Gastrocnemius medialis (tissue), 4 donors: ENCODE measurements at regions not wholly inside any gene's neighbourhood (a gene's known extent, or its start where the extent isn't known, plus 50 kb on each side); places are given as distances from the start of the nearest gene placed in this dataset.
"Not testable (repeated sequence)": the region's sequence is repeated elsewhere in the genome, so short reads cannot be mapped to it uniquely, and the experiment has no call there.

Experiments
- ATAC-seq, 2 donors: fragments of 150-250 bp; one replicate each; pipeline ENCODE4 v1.9.1; 2016
- DNase-seq, 2 donors: peaks; one replicate each; pipeline ENCODE4 v3.0.0-alpha.2; 2019
- H3K27ac ChIP-seq, 4 donors: fragments of 200-600 bp; sonication (generic); 1 replicate in 1 of 4; 2 replicates in 3 of 4; pipeline ENCODE4 v1.5.1; 2016 to 2018; ENCODE audit warnings: mild to moderate bottlenecking in 2 of 4, moderate library complexity in 1 of 4
- H3K27me3 ChIP-seq, 3 donors: fragments of 200-600 bp; sonication (generic) in 2 of 3; 1 replicate in 1 of 3; 2 replicates in 2 of 3; pipeline versions ENCODE4 v1.5.1 to v1.6.0; 2016 to 2019; ENCODE audit warnings: mild to moderate bottlenecking in 1 of 3, moderate library complexity in 1 of 3
- H3K36me3 ChIP-seq, 2 donors: fragments of 200-600 bp; sonication (generic) in 1 of 2; one replicate each; pipeline ENCODE4 v1.5.1; 2017 to 2018
- H3K4me1 ChIP-seq, 2 donors: fragments of 200-600 bp; sonication (generic) in 1 of 2; one replicate each; pipeline ENCODE4 v1.5.1; 2016 to 2017; ENCODE audit warnings: mild to moderate bottlenecking in 2 of 2
- H3K4me3 ChIP-seq, 4 donors: fragments of 200-600 bp; sonication (generic) in 3 of 4; 1 replicate in 1 of 4; 2 replicates in 3 of 4; pipeline ENCODE4 v1.5.1; 2016 to 2019; ENCODE audit warnings: mild to moderate bottlenecking in 2 of 4
- H3K9me3 ChIP-seq, 3 donors: fragments of 200-600 bp; sonication (generic) in 2 of 3; 1 replicate in 1 of 3; 2 replicates in 2 of 3; pipeline ENCODE4 v1.5.1; 2016 to 2019
- in situ Hi-C, 4 donors: fragments of 200-750 bp; cut with MboI; loops; one replicate each; pipeline versions ENCODE4 v1.15.0 to v1.8.0; 2017; ENCODE audit warnings: low sequenced_read_pairs in 4 of 4
- intact Hi-C: fragments of 100-400 bp; cut with DNase I; formaldehyde crosslinking; loops from one replicate; pipeline ENCODE4 v1.15.1; 2023; ENCODE audit warnings: low total_unique reads

DNA sequence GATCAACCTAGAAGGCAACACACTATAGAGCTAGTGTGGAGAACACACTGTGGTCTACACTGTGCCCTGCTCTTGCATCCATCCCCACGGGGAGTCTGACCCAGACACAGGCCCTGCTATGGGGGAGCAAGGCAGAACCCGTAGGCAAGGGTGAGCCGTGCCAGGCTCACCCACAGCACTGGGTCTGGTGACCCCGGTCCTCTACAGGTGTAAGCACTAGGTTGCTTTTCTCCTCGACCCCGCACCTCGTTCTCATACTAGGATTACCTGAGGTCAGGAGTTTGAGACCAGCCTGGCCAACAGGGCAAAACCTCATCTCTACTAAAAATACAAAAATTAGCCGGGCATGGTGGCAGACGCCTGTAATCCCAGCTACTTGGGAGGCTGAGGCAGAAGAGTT, 286.0 kb downstream of the GOLGA6L6 start:
- H3K27me3 ChIP-seq, H3K9me3 ChIP-seq, H3K4me3 ChIP-seq, intact Hi-C loops, H3K36me3 ChIP-seq, in situ Hi-C loops, DNase-seq, H3K27ac ChIP-seq, H3K4me1 ChIP-seq, ATAC-seq: not testable (repeated sequence)

DNA sequence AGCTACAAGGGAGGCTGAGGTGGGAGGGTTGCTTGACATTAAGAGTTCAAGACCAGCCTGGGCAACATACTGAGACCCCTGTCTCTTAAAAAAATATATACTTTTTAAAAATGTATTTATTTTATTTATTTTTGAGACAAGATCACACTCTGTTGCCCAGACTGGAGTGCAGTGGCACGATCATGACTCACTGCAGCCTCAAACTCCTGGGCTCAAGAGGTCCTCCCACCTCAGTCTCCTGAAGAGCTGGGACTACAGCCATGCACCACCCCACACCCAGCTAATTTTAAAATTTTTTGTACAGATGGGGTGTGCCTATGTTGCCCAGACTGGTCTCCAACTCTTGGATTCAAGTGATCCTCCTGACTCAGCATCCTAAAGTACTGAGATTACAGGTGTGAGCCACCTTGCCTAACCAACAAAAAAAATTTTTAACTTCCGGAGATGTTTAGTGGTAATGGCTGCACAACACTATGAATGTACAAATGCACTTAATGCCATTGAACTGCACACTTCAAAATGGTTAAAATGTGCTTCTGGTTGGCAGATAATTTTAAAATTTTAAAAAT, 288.5 kb downstream of the GOLGA6L6 start:
- H3K27me3 ChIP-seq, result not testable (repeated sequence)

DNA sequence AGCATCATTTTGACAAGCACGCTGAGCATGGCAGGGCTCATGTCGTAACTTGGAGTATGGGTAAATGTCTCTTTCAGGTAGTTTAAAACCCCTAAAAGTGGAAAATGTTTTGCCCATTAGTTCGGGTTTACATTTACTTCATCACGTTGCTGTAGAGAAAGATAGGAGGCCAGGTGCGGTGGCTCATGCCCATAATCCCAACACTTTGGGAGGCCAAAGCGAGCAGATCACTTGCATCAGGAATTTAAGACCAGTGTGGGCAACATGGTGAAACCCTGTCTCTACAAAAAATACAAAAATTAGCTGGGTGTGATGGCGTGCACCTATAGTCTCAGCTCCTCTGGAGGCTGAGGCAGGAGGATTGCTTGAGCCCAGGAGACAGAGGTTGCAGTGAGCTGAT, 289.6 kb downstream of the GOLGA6L6 start:
- ATAC-seq, in situ Hi-C loops, H3K27me3 ChIP-seq: not testable (repeated sequence)

More for the DNA sequence above, 288.5 kb downstream of the GOLGA6L6 start:
- H3K4me3 ChIP-seq, H3K4me1 ChIP-seq, H3K9me3 ChIP-seq, ATAC-seq, in situ Hi-C loops, H3K27ac ChIP-seq, intact Hi-C loops, DNase-seq, H3K36me3 ChIP-seq: not testable (repeated sequence)

DNA sequence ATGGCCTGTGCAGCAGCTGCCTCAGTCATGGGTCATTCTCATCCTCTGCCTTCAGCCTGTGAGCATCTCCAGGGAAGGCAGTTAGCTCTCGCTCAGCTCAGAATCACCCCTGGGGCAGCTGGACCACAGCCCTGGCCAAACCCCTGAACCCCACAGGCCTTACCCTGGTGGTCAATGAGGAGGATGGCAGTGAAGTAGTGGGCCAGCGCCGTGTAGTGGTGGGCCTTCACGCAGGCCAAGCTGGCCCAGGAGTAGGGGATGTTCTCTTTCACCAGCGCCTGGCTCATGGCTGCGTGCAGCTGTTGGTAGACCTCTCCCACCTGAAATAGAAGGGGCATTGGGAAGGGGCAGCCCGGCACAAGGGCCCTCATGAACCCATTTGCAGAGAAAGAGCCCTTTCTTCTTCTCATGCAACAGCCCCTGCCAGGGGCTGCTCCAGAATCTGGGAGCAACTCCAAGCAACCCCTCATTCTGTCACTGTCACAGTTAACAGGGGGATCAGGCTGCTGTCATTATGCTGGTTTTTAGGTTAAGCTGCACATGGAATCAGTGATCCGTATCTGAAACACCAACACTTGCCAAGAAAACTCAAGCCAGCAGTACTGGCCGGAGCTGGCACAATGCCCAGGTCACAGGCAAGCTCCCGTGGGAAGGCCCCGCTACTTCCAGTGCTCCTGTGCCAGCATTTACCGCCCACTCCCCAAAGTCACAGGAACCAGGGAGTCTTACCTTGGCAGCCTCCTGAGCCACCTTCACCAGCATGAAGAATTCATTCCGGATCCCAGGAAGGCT, 290.2 kb downstream of the GOLGA6L6 start:
- H3K4me1 ChIP-seq, H3K36me3 ChIP-seq, ATAC-seq, H3K9me3 ChIP-seq, in situ Hi-C loops, DNase-seq, H3K4me3 ChIP-seq, H3K27ac ChIP-seq, intact Hi-C loops, H3K27me3 ChIP-seq: not testable (repeated sequence)

More for the DNA sequence above, 289.6 kb downstream of the GOLGA6L6 start:
- DNase-seq, H3K36me3 ChIP-seq, intact Hi-C loops, H3K9me3 ChIP-seq, H3K4me1 ChIP-seq, H3K4me3 ChIP-seq, H3K27ac ChIP-seq: not testable (repeated sequence)

DNA sequence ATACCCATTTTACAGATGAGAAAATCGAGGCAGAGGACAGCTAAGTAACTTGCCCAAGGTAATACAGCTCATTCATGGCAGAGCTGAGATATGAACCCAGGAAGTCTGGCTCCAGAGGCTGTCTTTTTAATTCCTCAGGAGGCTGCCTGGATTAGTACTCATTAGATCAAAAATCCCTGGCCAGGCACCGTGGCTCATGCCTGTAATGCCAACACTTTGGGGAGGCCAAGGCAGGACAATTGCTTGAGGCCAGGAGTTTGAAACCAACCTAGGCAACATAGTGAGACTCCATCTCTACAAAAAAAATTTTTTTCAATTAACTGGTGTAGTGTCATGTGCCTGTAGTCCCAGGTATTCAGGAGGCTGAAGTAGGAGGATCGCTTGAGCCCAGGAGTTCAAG, 291.4 kb downstream of the GOLGA6L6 start:
- intact Hi-C loops, H3K27me3 ChIP-seq, H3K4me1 ChIP-seq, H3K4me3 ChIP-seq, H3K27ac ChIP-seq, in situ Hi-C loops, H3K36me3 ChIP-seq, H3K9me3 ChIP-seq, ATAC-seq, DNase-seq: not testable (repeated sequence)

DNA sequence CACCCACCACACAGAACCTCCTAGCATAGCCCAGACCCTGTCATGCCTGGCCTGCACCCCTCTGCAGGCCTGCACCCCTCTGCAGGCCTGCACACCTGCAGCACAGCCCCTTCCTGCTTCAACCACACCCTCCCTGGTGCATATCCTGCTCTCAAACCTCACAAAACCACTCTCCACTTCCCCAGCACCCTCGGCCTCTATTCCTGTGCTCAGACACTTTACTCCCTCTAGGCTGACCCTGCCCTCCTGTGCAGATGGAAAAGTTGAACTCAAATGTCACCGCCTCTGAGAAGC, 292.0 kb downstream of the GOLGA6L6 start:
- DNase-seq, H3K27me3 ChIP-seq, in situ Hi-C loops, intact Hi-C loops, H3K9me3 ChIP-seq, ATAC-seq, H3K36me3 ChIP-seq, H3K4me1 ChIP-seq, H3K27ac ChIP-seq, H3K4me3 ChIP-seq: not testable (repeated sequence)

DNA sequence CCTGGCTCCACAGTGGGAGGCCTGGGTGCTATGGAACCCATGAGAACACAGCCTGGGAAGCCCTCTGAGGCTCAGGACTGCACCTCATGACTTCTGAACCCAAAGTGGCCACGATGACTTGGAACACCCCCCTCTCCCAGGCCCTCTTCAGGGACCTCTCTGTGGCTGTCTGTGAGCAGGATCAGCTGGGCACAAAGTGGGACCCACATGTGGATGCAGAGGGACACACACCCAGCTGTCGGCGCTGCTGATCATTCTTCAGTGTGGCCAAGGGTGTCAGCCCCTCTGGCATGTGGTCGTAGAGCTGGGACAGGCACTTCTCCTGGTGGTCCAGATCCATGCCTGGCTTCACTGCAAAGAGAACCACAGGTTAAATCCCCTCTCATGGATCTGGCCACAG, 293.2 kb downstream of the GOLGA6L6 start:
- H3K4me1 ChIP-seq, ATAC-seq, H3K27me3 ChIP-seq, H3K9me3 ChIP-seq, DNase-seq, in situ Hi-C loops, intact Hi-C loops, H3K4me3 ChIP-seq, H3K36me3 ChIP-seq, H3K27ac ChIP-seq: not testable (repeated sequence)

DNA sequence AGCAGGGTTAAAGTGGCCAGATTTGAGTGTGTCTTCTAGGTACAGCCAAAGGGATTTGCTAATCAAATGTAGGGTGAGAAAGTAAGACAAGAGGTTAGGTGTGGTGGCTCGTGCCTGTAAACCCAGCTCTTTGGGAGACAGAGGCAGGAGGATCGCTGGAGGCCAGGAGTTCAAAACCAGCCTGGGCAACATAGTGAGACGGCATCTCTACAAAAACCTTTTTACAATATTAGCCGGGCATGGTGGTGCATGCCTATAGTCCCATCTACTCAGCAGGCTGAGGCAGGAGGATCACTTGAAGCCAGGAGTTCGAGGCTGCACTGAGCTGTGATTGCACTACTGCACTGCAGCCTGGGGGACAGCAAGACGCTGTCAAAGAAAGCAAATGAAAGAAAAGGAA, 294.5 kb downstream of the GOLGA6L6 start:
- ATAC-seq, intact Hi-C loops, DNase-seq, in situ Hi-C loops, H3K9me3 ChIP-seq, H3K27me3 ChIP-seq, H3K4me3 ChIP-seq, H3K27ac ChIP-seq, H3K4me1 ChIP-seq, H3K36me3 ChIP-seq: not testable (repeated sequence)

DNA sequence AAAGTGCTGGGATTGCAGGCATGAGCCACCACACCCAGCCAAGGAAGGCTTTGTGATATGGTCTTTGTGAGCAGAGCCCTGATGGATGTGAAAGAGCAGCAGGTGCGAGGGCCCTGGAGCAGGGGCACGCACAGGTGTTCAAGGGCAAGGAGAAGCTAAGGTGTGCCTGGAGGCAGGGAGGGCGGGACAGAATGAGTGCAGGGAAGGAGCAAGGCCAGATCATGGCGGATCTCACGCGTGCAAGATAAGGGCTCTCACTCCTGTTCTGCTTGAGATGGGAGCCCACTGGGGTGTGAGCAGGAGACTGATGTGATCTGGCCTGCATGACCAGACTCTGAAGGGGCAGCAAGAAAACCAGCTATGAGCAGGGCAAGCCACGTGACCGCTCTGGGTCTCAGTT, 295.0 kb downstream of the GOLGA6L6 start:
- H3K27me3 ChIP-seq, H3K4me3 ChIP-seq, H3K9me3 ChIP-seq, ATAC-seq, DNase-seq, H3K36me3 ChIP-seq, H3K4me1 ChIP-seq, in situ Hi-C loops, H3K27ac ChIP-seq, intact Hi-C loops: not testable (repeated sequence)

DNA sequence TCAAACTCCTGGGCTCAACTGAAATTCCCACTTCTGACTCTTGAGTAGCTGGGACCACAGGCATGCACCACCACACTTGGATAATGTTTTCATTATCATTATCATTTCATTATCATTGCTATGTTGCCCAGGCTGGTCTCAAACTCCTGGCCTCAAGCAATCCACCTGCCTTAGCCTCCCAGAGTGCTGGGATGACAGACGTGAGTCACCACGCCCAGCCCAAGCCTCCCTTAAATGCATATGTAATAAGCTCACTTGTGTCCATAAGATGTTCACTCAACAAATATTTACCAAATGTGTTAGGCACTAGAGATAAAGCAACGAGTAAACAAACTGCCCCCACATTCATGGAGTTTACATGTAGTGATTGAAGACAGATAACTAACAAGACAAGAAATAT, 295.7 kb downstream of the GOLGA6L6 start:
- H3K27ac ChIP-seq, H3K27me3 ChIP-seq, DNase-seq, H3K4me1 ChIP-seq, H3K36me3 ChIP-seq, H3K4me3 ChIP-seq, intact Hi-C loops, in situ Hi-C loops, ATAC-seq, H3K9me3 ChIP-seq: not testable (repeated sequence)

DNA sequence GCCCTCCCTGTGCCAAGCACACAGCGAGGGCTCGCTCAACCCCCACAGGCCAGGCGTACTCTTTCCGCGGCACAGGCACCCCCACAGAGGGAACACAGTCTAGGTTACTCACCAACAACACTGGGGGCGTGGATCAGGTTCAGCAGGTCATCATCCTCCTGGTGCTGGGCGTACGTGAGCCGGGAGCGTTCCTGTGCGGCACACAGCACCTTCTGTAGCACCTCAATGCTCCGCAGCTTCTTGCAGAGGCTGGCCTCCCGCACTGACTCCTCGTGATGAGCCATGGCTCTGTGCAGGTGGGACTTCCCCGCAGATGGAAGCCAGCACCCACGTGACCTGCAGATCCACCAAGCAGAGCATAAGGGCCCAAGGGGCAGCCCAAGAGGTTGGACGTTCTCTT, 296.8 kb downstream of the GOLGA6L6 start:
- H3K4me1 ChIP-seq, H3K27ac ChIP-seq, H3K27me3 ChIP-seq, H3K36me3 ChIP-seq, in situ Hi-C loops, ATAC-seq, intact Hi-C loops, H3K9me3 ChIP-seq, H3K4me3 ChIP-seq, DNase-seq: not testable (repeated sequence)

DNA sequence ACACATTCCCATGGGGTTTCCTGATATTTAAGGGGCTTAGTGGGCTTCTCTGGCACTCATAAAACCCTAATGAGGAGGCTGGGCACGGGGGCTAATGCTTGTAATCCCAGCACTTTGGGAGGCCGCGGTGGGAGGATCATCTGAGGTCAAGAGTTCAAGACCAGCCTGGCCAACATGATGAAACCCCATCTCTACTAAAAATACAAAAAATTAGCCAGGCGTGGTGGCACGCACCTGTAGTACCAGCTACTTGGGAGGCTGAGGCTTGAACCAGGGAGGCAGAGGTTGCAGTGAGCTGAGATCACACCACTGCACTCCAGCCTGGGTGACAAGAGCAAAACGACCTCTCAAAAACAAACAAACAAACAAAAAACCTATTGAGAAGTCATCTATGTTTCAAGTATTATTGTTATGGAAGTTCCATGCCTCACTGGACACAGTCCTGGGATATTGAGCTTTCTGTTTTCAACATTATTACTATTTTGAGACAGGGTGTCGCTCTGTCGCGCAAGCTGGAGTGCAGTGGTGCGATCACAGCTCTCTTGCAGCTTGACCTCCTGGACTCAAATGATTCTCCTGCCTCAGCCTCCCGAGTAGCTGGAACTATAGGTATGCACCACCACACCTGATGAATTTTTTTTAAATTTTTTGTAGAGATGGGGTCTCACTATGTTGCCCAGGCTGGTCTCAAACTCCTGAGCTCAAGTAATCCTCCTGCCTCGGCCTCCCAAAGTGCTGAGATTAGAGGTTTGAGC, 297.9 kb downstream of the GOLGA6L6 start:
- H3K36me3 ChIP-seq, DNase-seq, H3K27me3 ChIP-seq, in situ Hi-C loops, H3K9me3 ChIP-seq, H3K4me3 ChIP-seq, H3K27ac ChIP-seq, H3K4me1 ChIP-seq, intact Hi-C loops, ATAC-seq: not testable (repeated sequence)
